ENCODE measurements at regions not wholly inside any gene's neighbourhood (a gene's known extent, or its start where the extent isn't known, plus 50 kb on each side); places are given as distances from the start of the nearest gene placed in this dataset.

GRCh38 chr20:63132131-63132714, 83.7 kb downstream of the YTHDF1 start:
- TF ChIP-seq CTCF (conservative IDR thresholded peaks at IDR 0.05) (no peak), ZFX (IDR thresholded peaks at IDR 0.05) (no peak)

Measured in C4-2B (cell line).